Osteoblast (primary cell): ENCODE measurements at regions not wholly inside any gene's neighbourhood (a gene's known extent, or its start where the extent isn't known, plus 50 kb on each side); places are given as distances from the start of the nearest gene placed in this dataset.

Experiments used
- DNase-seq: peaks from one replicate; pipeline ENCODE4 v3.0.0; 2011; ENCODE audit warnings: low spot score, mixed read lengths; ENCODE audit not compliant: insufficient read length; ENCODE audit errors: missing footprints
- H2AFZ ChIP-seq: 2 replicates; pipeline ENCODE4 v1.6.0; 2011; ENCODE audit warnings: mild to moderate bottlenecking, low read length
- H3K27ac ChIP-seq: 2 replicates; pipeline ENCODE4 v1.5.1; 2011; ENCODE audit warnings: mild to moderate bottlenecking, low read depth, low read length, moderate library complexity
- H3K27me3 ChIP-seq: 2 replicates; pipeline ENCODE4 v1.6.0; 2012; ENCODE audit warnings: mild to moderate bottlenecking, control low read depth, inconsistent platforms, low read length, moderate library complexity; ENCODE audit not compliant: insufficient read depth
- H3K36me3 ChIP-seq: 2 replicates; pipeline ENCODE4 v1.5.1; 2011; ENCODE audit warnings: mild to moderate bottlenecking, low read length, control low read depth, moderate library complexity; ENCODE audit not compliant: insufficient read depth
- H3K4me1 ChIP-seq: 2 replicates; pipeline ENCODE4 v1.5.1; 2011; ENCODE audit warnings: mild to moderate bottlenecking, low read length, control low read depth, moderate library complexity; ENCODE audit not compliant: insufficient read depth
- H3K4me2 ChIP-seq: 2 replicates; pipeline ENCODE4 v1.6.0; 2011; ENCODE audit warnings: mild to moderate bottlenecking, low read length; ENCODE audit not compliant: insufficient read depth
- H3K4me3 ChIP-seq: fragments of 200-600 bp; sonication (generic); 3 replicates; pipeline ENCODE4 v1.5.1; 2012; ENCODE audit warnings: mild to moderate bottlenecking, low read length, inconsistent platforms; ENCODE audit not compliant: insufficient read depth
- H3K79me2 ChIP-seq: 2 replicates; pipeline ENCODE4 v1.6.0; 2012; ENCODE audit warnings: mild to moderate bottlenecking, low read length, control low read depth, inconsistent platforms; ENCODE audit not compliant: insufficient read depth
- H3K9me3 ChIP-seq: 2 replicates; pipeline ENCODE4 v1.5.1; 2011; ENCODE audit warnings: low read depth, low read length, control low read depth
- H4K20me1 ChIP-seq: 2 replicates; pipeline ENCODE4 v1.6.0; 2012; ENCODE audit warnings: mild to moderate bottlenecking, low read length, control low read depth; ENCODE audit not compliant: insufficient read depth
- TF ChIP-seq, protein P1 (sequence below): IDR thresholded peaks from 2 replicates; pipeline ENCODE4 v1.5.1; 2011; ENCODE audit warnings: mild to moderate bottlenecking, low read depth, low read length, moderate library complexity; ENCODE audit errors: extremely low read depth

GRCh38 chr9:82149501-82149946, 161.0 kb downstream of the SPATA31D1 start:
- H3K79me2 ChIP-seq, result no peaks in the 10 kb centered on the region
- peak overlapping the region; percentile 54 for H3K4me2 ChIP-seq

GRCh38 chr9:82152181-82152580, 163.6 kb downstream of the SPATA31D1 start:
- no peaks in the 10 kb centered on the region for H3K9me3 ChIP-seq
- H3K27me3 ChIP-seq, result no peaks in the 10 kb centered on the region
- no peaks in the 10 kb centered on the region for H3K36me3 ChIP-seq
- no peak overlapping the region for H3K4me3 ChIP-seq
- DNase-seq, result no peak
- H4K20me1 ChIP-seq, result no peaks in the 10 kb centered on the region
- H2AFZ ChIP-seq, result no peak overlapping the region
- peaks cover 31% of the 10 kb centered on the region for H3K4me1 ChIP-seq
- TF ChIP-seq, protein P1, sequence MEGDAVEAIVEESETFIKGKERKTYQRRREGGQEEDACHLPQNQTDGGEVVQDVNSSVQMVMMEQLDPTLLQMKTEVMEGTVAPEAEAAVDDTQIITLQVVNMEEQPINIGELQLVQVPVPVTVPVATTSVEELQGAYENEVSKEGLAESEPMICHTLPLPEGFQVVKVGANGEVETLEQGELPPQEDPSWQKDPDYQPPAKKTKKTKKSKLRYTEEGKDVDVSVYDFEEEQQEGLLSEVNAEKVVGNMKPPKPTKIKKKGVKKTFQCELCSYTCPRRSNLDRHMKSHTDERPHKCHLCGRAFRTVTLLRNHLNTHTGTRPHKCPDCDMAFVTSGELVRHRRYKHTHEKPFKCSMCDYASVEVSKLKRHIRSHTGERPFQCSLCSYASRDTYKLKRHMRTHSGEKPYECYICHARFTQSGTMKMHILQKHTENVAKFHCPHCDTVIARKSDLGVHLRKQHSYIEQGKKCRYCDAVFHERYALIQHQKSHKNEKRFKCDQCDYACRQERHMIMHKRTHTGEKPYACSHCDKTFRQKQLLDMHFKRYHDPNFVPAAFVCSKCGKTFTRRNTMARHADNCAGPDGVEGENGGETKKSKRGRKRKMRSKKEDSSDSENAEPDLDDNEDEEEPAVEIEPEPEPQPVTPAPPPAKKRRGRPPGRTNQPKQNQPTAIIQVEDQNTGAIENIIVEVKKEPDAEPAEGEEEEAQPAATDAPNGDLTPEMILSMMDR, result no peak
- no peaks in the 10 kb centered on the region for H3K79me2 ChIP-seq
- H3K4me2 ChIP-seq, result peak overlapping the region; percentile 16
- H3K27ac ChIP-seq, result no peak overlapping the region

More at GRCh38 chr9:82149501-82149946, 161.0 kb downstream of the SPATA31D1 start:
- Histone ChIP-seq H3K9me3 (no peaks in the 10 kb centered on the region), H2AFZ (no peak overlapping the region), H4K20me1 (no peaks in the 10 kb centered on the region), H3K4me1 (peaks cover 34% of the 10 kb centered on the region), H3K27me3 (no peaks in the 10 kb centered on the region), H3K27ac (peak overlapping the region; percentile 52), H3K4me3 (no peak overlapping the region), H3K36me3 (no peaks in the 10 kb centered on the region)
- DNase-seq, result no peak
- TF ChIP-seq, protein P1, result no peak

GRCh38 chr9:82153032-82153431, 164.5 kb downstream of the SPATA31D1 start:
- H3K27me3 ChIP-seq, result no peaks in the 10 kb centered on the region
- H4K20me1 ChIP-seq, result no peaks in the 10 kb centered on the region
- no peak overlapping the region for H2AFZ ChIP-seq
- H3K27ac ChIP-seq, result no peak overlapping the region
- no peak overlapping the region for H3K4me2 ChIP-seq
- no peaks in the 10 kb centered on the region for H3K36me3 ChIP-seq
- peaks cover 23% of the 10 kb centered on the region for H3K4me1 ChIP-seq
- H3K4me3 ChIP-seq, result no peak overlapping the region
- no peak for DNase-seq
- TF ChIP-seq, protein P1, result no peak
- no peaks in the 10 kb centered on the region for H3K79me2 ChIP-seq
- no peaks in the 10 kb centered on the region for H3K9me3 ChIP-seq

DNA sequence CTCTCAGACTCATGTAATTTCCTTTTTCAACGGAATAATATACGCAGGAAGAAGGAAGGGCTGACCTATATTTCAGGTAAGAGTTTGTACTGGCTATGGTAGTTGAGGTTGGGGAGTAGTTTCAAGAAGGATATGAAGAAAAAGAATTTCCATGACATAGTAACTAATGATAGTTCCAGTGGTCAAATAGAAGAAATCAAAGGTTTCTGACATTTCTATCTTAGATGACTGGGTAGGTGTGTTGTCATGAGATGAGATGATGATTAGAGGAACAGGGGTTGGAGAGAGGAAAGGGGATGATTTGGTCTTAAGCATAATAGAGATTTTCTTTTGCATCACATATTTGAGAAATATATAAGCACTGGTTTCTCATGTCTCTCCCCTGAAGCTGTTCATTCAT, 166.0 kb downstream of the SPATA31D1 start:
- DNase-seq, result no peak
- Histone ChIP-seq H3K4me3 (no peak overlapping the region), H2AFZ (no peak overlapping the region), H3K79me2 (no peaks in the 10 kb centered on the region), H4K20me1 (no peaks in the 10 kb centered on the region), H3K27ac (no peak overlapping the region), H3K27me3 (no peaks in the 10 kb centered on the region), H3K4me2 (no peak overlapping the region), H3K36me3 (no peaks in the 10 kb centered on the region), H3K4me1 (peaks cover 8% of the 10 kb centered on the region), H3K9me3 (no peaks in the 10 kb centered on the region)
- TF ChIP-seq, protein P1, result no peak
